GM18508 (cell line): ENCODE measurements at regions not wholly inside any gene's neighbourhood (a gene's known extent, or its start where the extent isn't known, plus 50 kb on each side); places are given as distances from the start of the nearest gene placed in this dataset.
A peak's percentile ranks its signal among the peaks of the same experiment; 100 is the strongest.
"Not testable (repeated sequence)": the region's sequence is repeated elsewhere in the genome, so short reads cannot be mapped to it uniquely, and the experiment has no call there.

Experiments
- ATAC-seq: cut with Tn5 transposase; IDR thresholded peaks from one replicate; pipeline ENCODE4 v1.9.1; 2021; ENCODE audit warnings: moderate number of reproducible peaks; ENCODE audit not compliant: insufficient read depth, unreplicated experiment

GRCh38 chr1:169044296-169044695 is 62.2 kb upstream of the ATP1B1 start:
- peak; percentile 84 for ATAC-seq

- ATAC-seq, result no peak
Measured at GRCh38 chr1:169044971-169045370, 61.5 kb upstream of the ATP1B1 start.

- ATAC-seq, result no peak
Measured at GRCh38 chr1:169046671-169047070, 59.8 kb upstream of the ATP1B1 start.

GRCh38 chr1:169047074-169047473 is 59.4 kb upstream of the ATP1B1 start:
- ATAC-seq, result no peak

- no peak for ATAC-seq
Measured at GRCh38 chr1:169048043-169048442, 58.4 kb upstream of the ATP1B1 start.

- ATAC-seq, result no peak
Measured at GRCh38 chr1:169049258-169049938, 57.1 kb upstream of the ATP1B1 start.

- no peak for ATAC-seq
Measured at GRCh38 chr1:169051171-169051570, 55.3 kb upstream of the ATP1B1 start.

GRCh38 chr1:169052171-169052570 is 54.3 kb upstream of the ATP1B1 start:
- not testable (repeated sequence) for ATAC-seq

GRCh38 chr1:169052727-169053126 is 53.8 kb upstream of the ATP1B1 start:
- ATAC-seq, result no peak

- no peak for ATAC-seq
Measured at GRCh38 chr1:169053196-169053595, 53.3 kb upstream of the ATP1B1 start.
